AG09319 (cell line): ENCODE measurements at regions not wholly inside any gene's neighbourhood (a gene's known extent, or its start where the extent isn't known, plus 50 kb on each side); places are given as distances from the start of the nearest gene placed in this dataset.

Experiments used
- DNase-seq: peaks from one replicate; pipeline ENCODE4 v3.0.0-alpha.2; 2010; ENCODE audit warnings: low read depth; ENCODE audit errors: extremely low read depth
- CTCF ChIP-seq: IDR thresholded peaks from 2 replicates; pipeline ENCODE4 v1.5.1; 2011; ENCODE audit warnings: low read depth, mild to moderate bottlenecking, inconsistent platforms, low read length, moderate library complexity

- no peak for TF ChIP-seq CTCF
- DNase-seq = no peak
Observed at GRCh38 chr16:86984343-86984742, 332.8 kb downstream of the C16orf95 start.

GRCh38 chr16:86984991-86985647 is 332.1 kb downstream of the C16orf95 start:
- no peak for DNase-seq
- TF ChIP-seq CTCF = no peak

- DNase-seq = no peak
- no peak for TF ChIP-seq CTCF
Observed at GRCh38 chr16:86985648-86986015, 331.6 kb downstream of the C16orf95 start.

GRCh38 chr16:86986136-86986535 is 331.1 kb downstream of the C16orf95 start:
- DNase-seq = no peak
- no peak for TF ChIP-seq CTCF

GRCh38 chr16:86986809-86987487 is 330.2 kb downstream of the C16orf95 start:
- DNase-seq = no peak
- no peak for TF ChIP-seq CTCF

- DNase-seq = no peak
Observed at GRCh38 chr16:86987746-86988670, 329.2 kb downstream of the C16orf95 start.

More at GRCh38 chr16:86987746-86988670, 329.2 kb downstream of the C16orf95 start:
- TF ChIP-seq CTCF = no peak
